ENCODE measurements at regions not wholly inside any gene's neighbourhood (a gene's known extent, or its start where the extent isn't known, plus 50 kb on each side); places are given as distances from the start of the nearest gene placed in this dataset.

DNA sequence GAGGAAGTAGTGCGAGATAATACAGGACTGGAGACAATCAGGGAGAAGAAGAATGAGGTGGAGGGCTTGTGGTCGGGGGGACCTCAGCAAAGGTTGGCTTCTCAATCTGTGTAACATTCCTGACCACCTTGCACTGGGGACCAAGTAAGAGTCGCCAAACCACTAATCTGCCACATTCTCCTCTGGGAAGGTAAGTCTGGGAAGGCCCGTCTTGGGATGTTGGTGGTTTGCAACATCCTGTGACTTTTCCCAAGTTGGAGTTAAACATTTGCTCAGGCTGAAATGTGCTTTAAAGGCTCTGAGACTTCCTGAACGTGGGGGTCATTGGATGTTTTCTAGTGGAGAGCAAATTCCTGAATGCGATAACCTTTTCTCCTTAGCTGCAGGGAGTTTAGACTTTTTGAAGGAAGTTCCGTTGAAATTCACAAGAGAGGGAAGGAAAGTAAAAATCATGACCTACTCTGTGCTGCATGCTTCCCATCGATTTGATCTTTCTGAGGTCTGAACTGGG is 325.9 kb downstream of the RPS6KC1 start:
- H3K4me2 ChIP-seq (ENCODE audit: control insufficient read depth, extremely low read depth, insufficient read depth, low read depth, low read length) = no peak overlapping the region
- no peaks in the 10 kb centered on the region for H3K9me1 ChIP-seq (ENCODE audit: control insufficient read depth, extremely low read depth, insufficient read depth, low read length)
- no peaks in the 10 kb centered on the region for H3K79me2 ChIP-seq (ENCODE audit: control insufficient read depth, insufficient read depth, low read length)
- no peaks in the 10 kb centered on the region for H4K20me1 ChIP-seq (ENCODE audit: control insufficient read depth, extremely low read depth, insufficient read depth, low read length)
- no peak overlapping the region for H3K4me3 ChIP-seq (ENCODE audit: control insufficient read depth in 2 of 3, extremely low read depth in 1 of 3, insufficient read depth in 2 of 3, low read depth in 1 of 3, low read length in 3 of 3)
- dilution Hi-C loops (cut with MboI; ENCODE audit: extremely low pct_ligation_motif_present, low sequenced_read_pairs) = loop anchor here (10.0 kb wide), 1 partner anchor 748 kb away; no protein-coding TSS in a partner anchor
- TF ChIP-seq, protein P1, sequence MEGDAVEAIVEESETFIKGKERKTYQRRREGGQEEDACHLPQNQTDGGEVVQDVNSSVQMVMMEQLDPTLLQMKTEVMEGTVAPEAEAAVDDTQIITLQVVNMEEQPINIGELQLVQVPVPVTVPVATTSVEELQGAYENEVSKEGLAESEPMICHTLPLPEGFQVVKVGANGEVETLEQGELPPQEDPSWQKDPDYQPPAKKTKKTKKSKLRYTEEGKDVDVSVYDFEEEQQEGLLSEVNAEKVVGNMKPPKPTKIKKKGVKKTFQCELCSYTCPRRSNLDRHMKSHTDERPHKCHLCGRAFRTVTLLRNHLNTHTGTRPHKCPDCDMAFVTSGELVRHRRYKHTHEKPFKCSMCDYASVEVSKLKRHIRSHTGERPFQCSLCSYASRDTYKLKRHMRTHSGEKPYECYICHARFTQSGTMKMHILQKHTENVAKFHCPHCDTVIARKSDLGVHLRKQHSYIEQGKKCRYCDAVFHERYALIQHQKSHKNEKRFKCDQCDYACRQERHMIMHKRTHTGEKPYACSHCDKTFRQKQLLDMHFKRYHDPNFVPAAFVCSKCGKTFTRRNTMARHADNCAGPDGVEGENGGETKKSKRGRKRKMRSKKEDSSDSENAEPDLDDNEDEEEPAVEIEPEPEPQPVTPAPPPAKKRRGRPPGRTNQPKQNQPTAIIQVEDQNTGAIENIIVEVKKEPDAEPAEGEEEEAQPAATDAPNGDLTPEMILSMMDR (optimal IDR thresholded peaks at IDR 0.05 in 1 of 3, IDR thresholded peaks at IDR 0.05 in 1 of 3, conservative IDR thresholded peaks at IDR 0.05 in 1 of 3; ENCODE audit: extremely low read depth in 1 of 3, insufficient read depth in 2 of 3, low read length in 3 of 3) = no peak
- no peak for TF ChIP-seq EZH2 (IDR thresholded peaks at IDR 0.05; ENCODE audit: low read length)
- H3K27ac ChIP-seq (ENCODE audit: control insufficient read depth, insufficient read depth, low read length) = no peak overlapping the region
- no peaks in the 10 kb centered on the region for H3K36me3 ChIP-seq (ENCODE audit: control insufficient read depth in 2 of 2, extremely low read depth in 1 of 2, insufficient read depth in 2 of 2, low read length in 2 of 2)
- no peak for DNase-seq (ENCODE audit: low read depth, low spot score)
- H2AFZ ChIP-seq (ENCODE audit: control insufficient read depth, low read length) = no peak overlapping the region
- FAIRE-seq = no peak
- no peaks in the 10 kb centered on the region for H3K27me3 ChIP-seq (ENCODE audit: control insufficient read depth, extremely low read depth, insufficient read depth, low read length)
- no peaks in the 10 kb centered on the region for H3K4me1 ChIP-seq (ENCODE audit: control insufficient read depth, extremely low read depth, insufficient read depth, low read length)
- H3K9ac ChIP-seq (ENCODE audit: control insufficient read depth, extremely low read depth, insufficient read depth, low read length) = no peak overlapping the region
- H3K9me3 ChIP-seq (ENCODE audit: control insufficient read depth, low read depth, low read length) = no peaks in the 10 kb centered on the region

DNA sequence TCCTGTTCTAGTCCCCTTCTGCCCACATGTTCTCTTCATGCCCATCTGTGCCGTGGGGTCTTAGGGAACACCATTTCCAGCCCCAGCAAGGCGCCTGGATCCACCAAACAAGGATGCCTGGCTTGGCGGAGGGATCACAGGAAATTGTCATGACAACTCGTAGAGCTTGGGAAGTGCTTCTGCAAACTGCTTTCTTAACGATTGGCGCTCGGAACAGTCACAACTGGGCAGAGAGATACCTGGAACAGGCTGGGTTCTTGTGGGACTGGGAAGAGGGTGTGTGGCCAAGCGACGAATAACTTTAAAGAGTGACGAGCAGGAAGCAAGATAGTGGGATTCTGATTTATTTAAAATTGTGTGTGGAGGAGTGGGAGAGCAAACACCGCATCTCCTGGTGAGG is 329.8 kb downstream of the RPS6KC1 start:
- DNase-seq (ENCODE audit: low read depth, low spot score) (no peak), FAIRE-seq (no peak)
- no peaks in the 10 kb centered on the region for H3K9me3 ChIP-seq (ENCODE audit: control insufficient read depth, low read depth, low read length)
- no peaks in the 10 kb centered on the region for H3K79me2 ChIP-seq (ENCODE audit: control insufficient read depth, insufficient read depth, low read length)
- dilution Hi-C loops (cut with MboI; ENCODE audit: extremely low pct_ligation_motif_present, low sequenced_read_pairs) = no loop called here
- no peak overlapping the region for H3K27ac ChIP-seq (ENCODE audit: control insufficient read depth, insufficient read depth, low read length)
- no peak for TF ChIP-seq EZH2 (IDR thresholded peaks at IDR 0.05; ENCODE audit: low read length)
- TF ChIP-seq, protein P1 (optimal IDR thresholded peaks at IDR 0.05 in 1 of 3, IDR thresholded peaks at IDR 0.05 in 1 of 3, conservative IDR thresholded peaks at IDR 0.05 in 1 of 3; ENCODE audit: extremely low read depth in 1 of 3, insufficient read depth in 2 of 3, low read length in 3 of 3) = no peak
- H2AFZ ChIP-seq (ENCODE audit: control insufficient read depth, low read length) = no peak overlapping the region
- no peak overlapping the region for H3K4me2 ChIP-seq (ENCODE audit: control insufficient read depth, extremely low read depth, insufficient read depth, low read depth, low read length)
- H3K9me1 ChIP-seq (ENCODE audit: control insufficient read depth, extremely low read depth, insufficient read depth, low read length) = no peaks in the 10 kb centered on the region
- no peak overlapping the region for H3K9ac ChIP-seq (ENCODE audit: control insufficient read depth, extremely low read depth, insufficient read depth, low read length)
- H3K4me1 ChIP-seq (ENCODE audit: control insufficient read depth, extremely low read depth, insufficient read depth, low read length) = no peaks in the 10 kb centered on the region
- no peaks in the 10 kb centered on the region for H3K36me3 ChIP-seq (ENCODE audit: control insufficient read depth in 2 of 2, extremely low read depth in 1 of 2, insufficient read depth in 2 of 2, low read length in 2 of 2)
- no peaks in the 10 kb centered on the region for H4K20me1 ChIP-seq (ENCODE audit: control insufficient read depth, extremely low read depth, insufficient read depth, low read length)
- no peak overlapping the region for H3K4me3 ChIP-seq (ENCODE audit: control insufficient read depth in 2 of 3, extremely low read depth in 1 of 3, insufficient read depth in 2 of 3, low read depth in 1 of 3, low read length in 3 of 3)
- H3K27me3 ChIP-seq (ENCODE audit: control insufficient read depth, extremely low read depth, insufficient read depth, low read length) = no peaks in the 10 kb centered on the region
